ENCODE measurements at regions not wholly inside any gene's neighbourhood (a gene's known extent, or its start where the extent isn't known, plus 50 kb on each side); places are given as distances from the start of the nearest gene placed in this dataset.

- no peak for FAIRE-seq
Measured at GRCh38 chr22:49266561-49267519, 560.8 kb downstream of the BRD1 start.

GRCh38 chr22:49264696-49265095 is 563.0 kb downstream of the BRD1 start:
- no peak for FAIRE-seq

GRCh38 chr22:49263101-49263500 is 564.6 kb downstream of the BRD1 start:
- FAIRE-seq = no peak

GRCh38 chr22:49262167-49262566 is 565.5 kb downstream of the BRD1 start:
- FAIRE-seq = no peak

- FAIRE-seq = no peak
Measured at GRCh38 chr22:49261616-49262015, 566.1 kb downstream of the BRD1 start.

- no peak for FAIRE-seq
Measured at GRCh38 chr22:49260681-49261580, 566.7 kb downstream of the BRD1 start.

- FAIRE-seq = no peak
Measured at GRCh38 chr22:49259839-49260615, 567.6 kb downstream of the BRD1 start.

- FAIRE-seq = no peak
Measured at GRCh38 chr22:49258107-49259010, 569.3 kb downstream of the BRD1 start.

GRCh38 chr22:49257551-49257961 is 570.1 kb downstream of the BRD1 start:
- FAIRE-seq = no peak

GRCh38 chr22:49255741-49256318 is 571.8 kb downstream of the BRD1 start:
- FAIRE-seq = no peak

GRCh38 chr22:49255154-49255553 is 572.5 kb downstream of the BRD1 start:
- FAIRE-seq = no peak

GRCh38 chr22:49253656-49254055 is 574.0 kb downstream of the BRD1 start:
- FAIRE-seq = no peak

- no peak for FAIRE-seq
Measured at GRCh38 chr22:49251371-49251770, 576.3 kb downstream of the BRD1 start.

- FAIRE-seq = no peak
Measured at GRCh38 chr22:49247194-49247924, 580.3 kb downstream of the BRD1 start.

GRCh38 chr22:49244466-49245420 is 582.9 kb downstream of the BRD1 start:
- FAIRE-seq = no peak

GRCh38 chr22:49243965-49244364 is 583.7 kb downstream of the BRD1 start:
- no peak for FAIRE-seq

- no peak for FAIRE-seq
Measured at GRCh38 chr22:49243335-49243734, 584.3 kb downstream of the BRD1 start.

GRCh38 chr22:49242480-49242879 is 585.2 kb downstream of the BRD1 start:
- FAIRE-seq = no peak

GRCh38 chr22:49241174-49241851 is 586.4 kb downstream of the BRD1 start:
- FAIRE-seq = no peak
